SU-DHL-6 (cell line): ENCODE measurements at regions not wholly inside any gene's neighbourhood (a gene's known extent, or its start where the extent isn't known, plus 50 kb on each side); places are given as distances from the start of the nearest gene placed in this dataset.

Experiments used
- EZH2phosphoT487 ChIP-seq: fragments of 200-600 bp; sonication (generic), shearing (Covaris generic); conservative IDR thresholded peaks from 2 replicates; pipeline ENCODE4 v1.6.1; 2018; ENCODE audit warnings: mild to moderate bottlenecking, antibody characterized with exemption, low read length, moderate library complexity, mixed read lengths
- TF ChIP-seq, protein P1 (sequence below): fragments of 200-600 bp; sonication (generic); IDR thresholded peaks from one replicate; pipeline ENCODE4 v1.5.1; 2017; ENCODE audit warnings: antibody characterized with exemption, mild to moderate bottlenecking, low read length, moderate library complexity; ENCODE audit not compliant: insufficient read depth, poor library complexity, severe bottlenecking

DNA sequence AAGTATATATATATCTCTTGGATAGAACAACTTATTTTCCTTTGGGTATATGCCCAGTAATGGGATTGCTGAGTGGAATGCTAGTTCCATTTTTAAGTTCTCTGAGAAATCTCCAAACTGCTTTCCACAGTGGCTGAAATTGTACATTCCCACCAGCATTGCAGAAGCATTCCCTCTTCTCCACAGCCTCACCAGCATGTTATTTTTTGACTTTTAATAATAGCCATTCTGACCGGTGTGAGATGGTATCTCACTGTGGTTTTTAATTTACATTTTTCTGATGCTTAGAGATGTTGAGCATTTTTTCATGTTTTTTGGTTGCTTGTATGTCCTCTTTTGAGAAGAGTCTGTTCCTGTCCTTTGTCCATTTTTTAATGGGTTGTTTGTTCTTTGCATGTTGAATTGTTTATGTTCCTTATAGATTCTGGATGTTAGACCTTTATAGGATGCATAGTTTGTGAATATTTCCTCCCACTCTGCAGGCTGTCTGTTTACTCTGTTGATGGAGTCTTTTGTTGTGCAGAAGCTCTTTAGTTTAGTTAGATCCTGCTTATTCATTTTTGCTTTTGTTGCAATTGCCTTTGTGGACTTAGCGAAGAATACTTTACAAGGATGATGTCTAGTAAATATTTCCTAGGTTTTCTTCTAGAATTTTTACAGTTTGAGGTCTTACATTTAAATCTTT, 82.7 kb upstream of the NR2F2 start:
- TF ChIP-seq, protein P1, sequence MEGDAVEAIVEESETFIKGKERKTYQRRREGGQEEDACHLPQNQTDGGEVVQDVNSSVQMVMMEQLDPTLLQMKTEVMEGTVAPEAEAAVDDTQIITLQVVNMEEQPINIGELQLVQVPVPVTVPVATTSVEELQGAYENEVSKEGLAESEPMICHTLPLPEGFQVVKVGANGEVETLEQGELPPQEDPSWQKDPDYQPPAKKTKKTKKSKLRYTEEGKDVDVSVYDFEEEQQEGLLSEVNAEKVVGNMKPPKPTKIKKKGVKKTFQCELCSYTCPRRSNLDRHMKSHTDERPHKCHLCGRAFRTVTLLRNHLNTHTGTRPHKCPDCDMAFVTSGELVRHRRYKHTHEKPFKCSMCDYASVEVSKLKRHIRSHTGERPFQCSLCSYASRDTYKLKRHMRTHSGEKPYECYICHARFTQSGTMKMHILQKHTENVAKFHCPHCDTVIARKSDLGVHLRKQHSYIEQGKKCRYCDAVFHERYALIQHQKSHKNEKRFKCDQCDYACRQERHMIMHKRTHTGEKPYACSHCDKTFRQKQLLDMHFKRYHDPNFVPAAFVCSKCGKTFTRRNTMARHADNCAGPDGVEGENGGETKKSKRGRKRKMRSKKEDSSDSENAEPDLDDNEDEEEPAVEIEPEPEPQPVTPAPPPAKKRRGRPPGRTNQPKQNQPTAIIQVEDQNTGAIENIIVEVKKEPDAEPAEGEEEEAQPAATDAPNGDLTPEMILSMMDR, result no peak
- no peak for TF ChIP-seq EZH2phosphoT487
